ENCODE measurements at regions not wholly inside any gene's neighbourhood (a gene's known extent, or its start where the extent isn't known, plus 50 kb on each side); places are given as distances from the start of the nearest gene placed in this dataset.

DNA sequence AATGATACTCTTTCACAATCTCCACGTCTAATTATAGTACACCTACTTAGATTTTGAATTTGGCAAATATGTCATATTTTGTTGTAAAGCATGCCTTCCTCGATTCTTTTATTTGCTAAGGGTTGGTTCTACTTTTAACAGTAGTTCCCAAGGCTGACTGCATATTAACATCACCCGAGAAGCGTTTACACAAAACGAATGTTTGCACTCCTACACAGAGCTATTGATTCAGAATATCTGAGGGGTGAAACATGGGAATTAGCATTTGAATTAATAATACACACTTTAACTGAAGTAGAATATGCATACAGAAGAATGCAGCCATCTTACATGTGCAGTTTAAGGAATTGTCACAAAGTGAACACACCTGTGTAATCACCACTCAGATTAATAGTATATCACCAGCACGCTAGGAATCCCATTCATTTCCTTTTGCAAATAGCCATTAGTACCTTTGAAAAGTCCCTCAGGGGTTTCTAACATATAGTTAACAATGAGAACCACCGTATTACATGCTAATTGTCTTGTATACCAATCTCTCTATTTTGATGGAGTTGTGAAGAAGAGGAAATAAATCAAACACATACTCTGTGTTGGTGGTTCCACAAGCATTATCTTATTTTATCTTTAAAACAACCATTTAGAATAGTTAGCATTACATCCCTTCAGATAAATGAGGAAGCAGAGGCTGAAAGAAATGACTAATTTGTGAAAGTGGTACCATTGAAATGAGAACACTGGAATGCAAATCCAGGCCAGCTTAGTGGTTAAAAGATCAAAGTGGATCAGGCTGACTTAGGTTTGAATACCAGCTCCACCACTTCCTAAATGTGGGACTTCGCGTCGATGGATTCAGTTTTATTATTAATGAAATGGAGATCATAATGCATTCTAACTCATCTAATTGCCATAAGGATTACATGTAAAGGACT is 317.6 kb downstream of the HDGFL1 start:
- H3K36me3 ChIP-seq (ENCODE audit: control insufficient read depth in 4 of 4, insufficient read depth in 4 of 4, low read length in 4 of 4), result no peaks in the 10 kb centered on the region
- ATAC-seq (ENCODE audit: insufficient read depth, low FRiP score), result no peak
- WGBS, 2 donors, result 68 to 85% methylated on average over 10 of the region's 10 CpGs

DNA sequence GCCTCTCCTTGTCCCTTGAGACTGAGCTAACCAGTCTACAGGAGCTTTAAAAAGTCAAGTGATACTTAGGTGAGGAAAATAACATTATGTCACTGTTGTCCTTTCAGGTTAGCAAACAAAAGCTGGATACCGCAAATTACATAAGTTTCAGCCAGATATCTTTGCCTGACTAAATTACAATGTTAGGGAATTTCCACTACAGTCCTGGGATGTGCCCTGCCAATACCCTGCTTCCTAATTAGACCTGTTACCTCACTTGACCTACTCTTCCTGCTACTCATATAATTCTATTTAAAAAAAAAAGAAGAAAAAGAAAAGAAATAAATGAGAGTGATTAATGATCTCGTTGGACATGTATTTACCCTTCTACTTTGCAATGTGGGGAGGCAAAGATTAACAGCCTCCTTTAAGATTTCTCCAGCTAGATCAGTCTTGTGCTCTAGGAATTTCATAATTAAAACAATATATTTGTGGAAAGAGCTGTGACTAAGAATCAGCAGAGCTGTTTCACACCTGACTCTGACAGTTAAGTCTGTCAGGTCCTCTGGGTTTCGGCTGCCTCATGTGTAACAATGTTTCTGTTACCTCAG is 318.9 kb downstream of the HDGFL1 start:
- Histone ChIP-seq H3K36me3 (ENCODE audit: control insufficient read depth in 4 of 4, insufficient read depth in 4 of 4, low read length in 4 of 4) (no peaks in the 10 kb centered on the region), H3K27me3 (ENCODE audit: control insufficient read depth in 3 of 3, insufficient read depth in 3 of 3, low read length in 2 of 3) (no peaks in the 10 kb centered on the region), H3K9me3 (ENCODE audit: control insufficient read depth in 4 of 4, insufficient read depth in 3 of 4, low read length in 3 of 4) (no peaks in the 10 kb centered on the region), H3K4me3 (no peak overlapping the region), H3K4me1 (ENCODE audit: control insufficient read depth in 5 of 5, insufficient read depth in 5 of 5, low read length in 5 of 5) (peaks cover 0 to 11% (median 0%) of the 10 kb centered on the region in 5 donors), H3K27ac (ENCODE audit: low read depth in 1 of 2, low read length in 1 of 2) (no peak overlapping the region), H3K9ac (ENCODE audit: insufficient read depth in 1 of 2, low read length in 2 of 2) (no peak overlapping the region)
- TF ChIP-seq, protein P1, sequence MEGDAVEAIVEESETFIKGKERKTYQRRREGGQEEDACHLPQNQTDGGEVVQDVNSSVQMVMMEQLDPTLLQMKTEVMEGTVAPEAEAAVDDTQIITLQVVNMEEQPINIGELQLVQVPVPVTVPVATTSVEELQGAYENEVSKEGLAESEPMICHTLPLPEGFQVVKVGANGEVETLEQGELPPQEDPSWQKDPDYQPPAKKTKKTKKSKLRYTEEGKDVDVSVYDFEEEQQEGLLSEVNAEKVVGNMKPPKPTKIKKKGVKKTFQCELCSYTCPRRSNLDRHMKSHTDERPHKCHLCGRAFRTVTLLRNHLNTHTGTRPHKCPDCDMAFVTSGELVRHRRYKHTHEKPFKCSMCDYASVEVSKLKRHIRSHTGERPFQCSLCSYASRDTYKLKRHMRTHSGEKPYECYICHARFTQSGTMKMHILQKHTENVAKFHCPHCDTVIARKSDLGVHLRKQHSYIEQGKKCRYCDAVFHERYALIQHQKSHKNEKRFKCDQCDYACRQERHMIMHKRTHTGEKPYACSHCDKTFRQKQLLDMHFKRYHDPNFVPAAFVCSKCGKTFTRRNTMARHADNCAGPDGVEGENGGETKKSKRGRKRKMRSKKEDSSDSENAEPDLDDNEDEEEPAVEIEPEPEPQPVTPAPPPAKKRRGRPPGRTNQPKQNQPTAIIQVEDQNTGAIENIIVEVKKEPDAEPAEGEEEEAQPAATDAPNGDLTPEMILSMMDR (IDR thresholded peaks at IDR 0.05; ENCODE audit: control extremely low read depth, extremely low read depth), result no peak
- DNase-seq (peak in 1 of 3 donors; percentile 22), ATAC-seq (ENCODE audit: insufficient read depth, low FRiP score) (peak; percentile 27)
- 43 to 68% methylated on average over 3 of the region's 3 CpGs for WGBS, 2 donors

More for the DNA sequence above, 317.6 kb downstream of the HDGFL1 start:
- H3K4me1 ChIP-seq (ENCODE audit: control insufficient read depth in 5 of 5, insufficient read depth in 5 of 5, low read length in 5 of 5), result peaks cover 0 to 7% (median 0%) of the 10 kb centered on the region in 5 donors
- H3K9me3 ChIP-seq (ENCODE audit: control insufficient read depth in 4 of 4, insufficient read depth in 3 of 4, low read length in 3 of 4), result no peaks in the 10 kb centered on the region
- H3K27me3 ChIP-seq (ENCODE audit: control insufficient read depth in 3 of 3, insufficient read depth in 3 of 3, low read length in 2 of 3), result no peaks in the 10 kb centered on the region
- H3K9ac ChIP-seq (ENCODE audit: insufficient read depth in 1 of 2, low read length in 2 of 2), result no peak overlapping the region
- no peak for DNase-seq
- H3K4me3 ChIP-seq, result no peak overlapping the region
- H3K27ac ChIP-seq (ENCODE audit: low read depth in 1 of 2, low read length in 1 of 2), result no peak overlapping the region
- TF ChIP-seq, protein P1 (IDR thresholded peaks at IDR 0.05; ENCODE audit: control extremely low read depth, extremely low read depth), result no peak

DNA sequence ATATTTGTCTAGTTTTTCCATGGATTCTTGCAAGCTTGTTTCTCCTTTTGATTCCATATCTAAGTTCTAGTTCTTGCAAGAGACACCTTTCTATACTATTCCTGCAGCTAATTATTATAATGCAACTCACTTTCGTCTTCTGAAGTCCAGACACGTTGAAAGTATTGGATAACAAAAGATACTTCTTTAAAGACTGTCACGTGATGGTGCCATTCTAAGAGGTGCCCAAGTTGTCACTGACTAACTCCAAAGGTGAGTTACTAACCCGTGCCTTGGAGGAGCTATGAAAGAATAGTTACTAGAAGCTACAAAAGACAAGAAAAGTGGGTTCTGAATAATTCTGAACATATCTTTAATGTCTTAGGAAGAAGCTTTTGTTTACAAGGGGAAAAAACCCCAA is 322.6 kb downstream of the HDGFL1 start:
- Histone ChIP-seq H3K36me3 (ENCODE audit: control insufficient read depth in 4 of 4, insufficient read depth in 4 of 4, low read length in 4 of 4) (no peaks in the 10 kb centered on the region), H3K27me3 (ENCODE audit: control insufficient read depth in 3 of 3, insufficient read depth in 3 of 3, low read length in 2 of 3) (no peaks in the 10 kb centered on the region), H3K27ac (ENCODE audit: low read depth in 1 of 2, low read length in 1 of 2) (peak overlapping the region in 1 of 2 donors; percentile 77), H3K4me3 (no peak overlapping the region), H3K9me3 (ENCODE audit: control insufficient read depth in 4 of 4, insufficient read depth in 3 of 4, low read length in 3 of 4) (no peaks in the 10 kb centered on the region), H3K9ac (ENCODE audit: insufficient read depth in 1 of 2, low read length in 2 of 2) (no peak overlapping the region), H3K4me1 (ENCODE audit: control insufficient read depth in 5 of 5, insufficient read depth in 5 of 5, low read length in 5 of 5) (peaks cover 0 to 11% (median 0%) of the 10 kb centered on the region in 5 donors)
- no peak for ATAC-seq (ENCODE audit: insufficient read depth, low FRiP score)
- no peak for DNase-seq
- 90 to 93% methylated on average over 4 of the region's 4 CpGs for WGBS, 2 donors
- TF ChIP-seq, protein P1 (IDR thresholded peaks at IDR 0.05; ENCODE audit: control extremely low read depth, extremely low read depth), result no peak

All from lung (tissue), 11 donors.